Fibroblast of skin of right quadriceps (primary cell): ENCODE measurements at regions not wholly inside any gene's neighbourhood (a gene's known extent, or its start where the extent isn't known, plus 50 kb on each side); places are given as distances from the start of the nearest gene placed in this dataset.
"Not testable (repeated sequence)": the region's sequence is repeated elsewhere in the genome, so short reads cannot be mapped to it uniquely, and the experiment has no call there.

ENCODE experiments used
- DNase-seq: peaks from one replicate; pipeline ENCODE4 v3.0.0-alpha.2; 2013

DNA sequence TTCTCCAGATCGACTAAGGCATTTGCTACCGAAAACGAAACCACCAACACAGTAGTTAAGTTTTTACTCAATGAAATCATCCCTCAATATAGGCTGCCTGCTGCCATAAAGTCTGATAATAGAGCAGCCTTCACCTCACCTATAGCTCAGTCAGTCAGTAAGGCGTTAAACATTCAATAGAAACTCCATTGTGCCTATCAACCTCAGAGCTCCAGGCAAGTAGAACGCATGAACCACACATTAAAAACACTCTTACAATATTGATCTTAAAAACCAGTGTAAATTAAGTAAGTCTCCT is 160.6 kb downstream of the DEFB131A start:
- DNase-seq, result not testable (repeated sequence)

DNA sequence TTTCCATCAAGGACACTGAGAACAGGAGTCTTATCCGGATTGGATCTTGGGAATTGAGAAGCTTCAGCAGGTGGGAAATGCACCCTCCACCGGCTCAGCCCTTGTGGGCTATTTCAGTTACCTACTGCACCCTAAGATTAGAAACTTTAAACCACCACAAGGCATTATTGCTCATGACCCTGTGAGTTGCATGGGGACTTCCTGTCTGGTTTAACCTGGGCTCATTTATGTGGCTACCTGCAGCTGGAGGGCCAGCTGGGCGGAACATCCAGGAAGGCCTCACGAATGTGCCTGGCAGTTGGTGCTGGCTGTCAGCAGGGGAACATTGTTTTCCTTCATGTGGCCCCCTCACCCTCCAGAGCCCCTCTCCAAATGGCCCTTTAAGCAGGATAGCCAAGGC is 164.1 kb downstream of the DEFB131A start:
- no peak for DNase-seq

DNA sequence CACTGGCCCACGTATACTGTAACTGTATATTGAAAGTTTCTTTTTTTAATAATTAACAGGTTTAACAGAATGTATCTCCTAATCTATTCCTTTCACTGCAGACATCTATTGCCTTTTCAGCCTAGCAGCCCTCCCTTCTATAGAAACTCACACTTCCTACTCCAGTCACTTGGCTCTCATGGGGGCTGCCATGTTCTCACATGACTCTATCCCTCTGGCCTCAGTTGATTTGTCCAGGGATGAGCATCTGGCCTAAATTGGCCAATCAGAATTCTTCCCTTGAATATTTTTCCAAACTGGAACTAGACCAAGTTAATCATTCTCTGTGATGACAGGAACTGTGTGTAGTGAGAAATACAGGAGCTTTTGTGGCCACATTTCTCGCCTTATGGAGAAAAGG is 166.1 kb downstream of the DEFB131A start:
- DNase-seq, result not testable (repeated sequence)

DNA sequence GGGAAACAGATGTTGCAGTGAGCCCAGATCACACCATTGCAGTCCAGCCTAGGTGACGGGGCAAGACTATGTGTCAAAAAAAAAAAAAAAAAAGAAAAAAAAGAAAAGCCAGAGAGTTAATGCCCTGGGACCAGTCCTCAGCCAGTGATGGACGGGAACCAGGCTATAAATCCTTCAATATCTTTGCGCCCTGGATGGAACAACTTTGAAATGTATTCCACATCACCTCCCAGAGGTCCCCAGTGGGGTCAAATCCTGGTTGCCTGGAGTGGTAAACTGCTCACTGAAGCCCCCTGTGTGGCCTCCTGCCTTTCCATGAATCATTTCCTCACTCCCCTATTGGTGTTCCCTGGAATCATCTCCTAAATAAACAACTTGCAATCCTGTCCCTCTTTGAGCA is 166.9 kb downstream of the DEFB131A start:
- no peak for DNase-seq

DNA sequence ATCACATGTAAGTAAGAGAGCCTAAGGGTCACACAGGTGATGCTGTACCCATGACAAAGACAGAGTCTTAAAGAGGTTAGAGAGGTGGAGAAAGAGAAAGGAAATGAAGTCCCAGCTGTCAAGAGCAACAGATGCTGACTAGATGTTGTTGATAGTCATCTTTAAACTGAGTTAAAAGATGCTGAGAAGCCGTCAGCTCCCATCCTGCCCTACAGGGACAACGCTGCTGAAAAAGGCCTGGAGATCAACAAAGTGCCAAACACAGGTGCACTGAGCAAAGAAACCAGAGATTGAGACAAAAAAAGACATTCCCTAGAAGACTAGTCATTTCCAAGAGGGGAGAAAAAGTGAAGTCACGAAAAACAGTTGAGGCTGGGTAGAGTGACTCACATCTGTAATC is 145.0 kb upstream of the DRD5 start:
- not testable (repeated sequence) for DNase-seq

DNA sequence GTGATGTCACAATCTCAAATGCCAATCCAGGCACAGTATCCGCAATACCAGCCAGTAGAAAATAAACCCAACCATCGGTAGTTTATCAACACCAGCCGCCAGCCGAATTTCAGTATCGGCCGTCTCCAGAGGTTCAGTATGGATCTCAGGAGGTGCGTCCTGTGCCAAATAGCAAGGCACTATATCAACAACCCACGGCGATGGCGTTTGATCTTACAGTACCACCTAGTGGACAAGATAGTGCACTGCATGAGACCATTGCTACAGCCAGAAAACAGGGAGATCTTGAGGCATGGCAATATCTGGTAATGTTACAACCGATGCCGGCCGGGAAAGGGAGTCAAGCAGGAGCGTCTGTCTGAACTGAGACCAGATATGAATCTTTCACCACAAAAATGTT is 121.8 kb upstream of the DRD5 start:
- not testable (repeated sequence) for DNase-seq

DNA sequence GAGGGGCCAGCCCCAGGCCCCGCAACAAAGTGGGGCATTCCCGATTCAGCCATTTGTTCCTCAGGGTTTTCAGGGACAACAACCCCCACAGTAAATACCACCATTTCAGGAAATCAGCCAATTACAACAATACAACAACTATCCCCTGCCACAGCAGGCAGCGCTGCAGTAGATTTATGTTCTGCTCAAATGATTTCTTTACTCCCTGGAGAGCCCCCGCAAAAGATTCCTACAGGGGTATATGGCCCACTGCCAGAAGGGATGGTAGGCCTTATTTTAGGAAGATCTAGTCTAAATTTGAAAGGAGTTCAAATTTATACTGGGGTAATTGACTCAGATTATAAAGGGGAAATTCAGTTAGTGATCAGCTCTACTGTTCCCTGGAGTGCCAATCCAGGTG is 120.5 kb upstream of the DRD5 start:
- DNase-seq, result not testable (repeated sequence)

DNA sequence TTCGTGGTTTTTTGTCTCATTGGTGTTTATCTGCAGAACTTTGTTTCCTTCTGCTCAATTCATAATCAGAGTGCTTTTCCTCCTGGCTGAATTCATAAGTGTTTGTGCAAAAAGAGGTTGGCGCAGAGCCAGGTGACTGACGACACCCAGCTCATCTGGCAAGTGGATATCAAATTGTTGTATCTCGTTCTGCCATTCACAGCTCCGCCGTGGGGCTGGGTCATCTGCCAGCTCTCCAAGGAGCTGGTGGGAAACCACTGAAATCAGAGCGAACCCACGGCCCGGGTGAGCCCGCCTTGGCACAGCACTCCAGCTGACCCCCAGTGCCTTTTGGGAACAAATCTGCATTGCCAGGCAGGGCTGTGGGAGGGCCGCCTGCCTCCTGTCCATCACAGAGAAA is 110.7 kb upstream of the DRD5 start:
- DNase-seq, result not testable (repeated sequence)

DNA sequence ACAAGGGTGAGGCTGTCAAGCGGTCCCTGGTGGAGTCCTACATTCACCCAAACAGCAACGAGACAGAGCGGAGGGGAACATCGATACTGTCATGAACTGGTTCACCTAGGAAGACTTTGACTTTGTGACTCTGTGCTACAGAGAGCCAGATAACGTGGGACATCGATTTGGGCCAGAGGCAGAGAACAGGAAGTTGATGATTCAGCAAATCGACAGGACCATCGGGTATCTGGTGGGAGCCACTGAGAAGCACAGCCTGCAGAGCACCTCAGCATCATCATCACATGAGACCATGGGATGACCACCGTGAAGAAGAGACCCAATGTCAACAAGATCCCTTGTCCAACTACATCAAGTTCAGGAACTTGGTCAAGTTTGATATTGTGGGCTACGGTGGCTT is 104.1 kb upstream of the DRD5 start:
- DNase-seq, result not testable (repeated sequence)

DNA sequence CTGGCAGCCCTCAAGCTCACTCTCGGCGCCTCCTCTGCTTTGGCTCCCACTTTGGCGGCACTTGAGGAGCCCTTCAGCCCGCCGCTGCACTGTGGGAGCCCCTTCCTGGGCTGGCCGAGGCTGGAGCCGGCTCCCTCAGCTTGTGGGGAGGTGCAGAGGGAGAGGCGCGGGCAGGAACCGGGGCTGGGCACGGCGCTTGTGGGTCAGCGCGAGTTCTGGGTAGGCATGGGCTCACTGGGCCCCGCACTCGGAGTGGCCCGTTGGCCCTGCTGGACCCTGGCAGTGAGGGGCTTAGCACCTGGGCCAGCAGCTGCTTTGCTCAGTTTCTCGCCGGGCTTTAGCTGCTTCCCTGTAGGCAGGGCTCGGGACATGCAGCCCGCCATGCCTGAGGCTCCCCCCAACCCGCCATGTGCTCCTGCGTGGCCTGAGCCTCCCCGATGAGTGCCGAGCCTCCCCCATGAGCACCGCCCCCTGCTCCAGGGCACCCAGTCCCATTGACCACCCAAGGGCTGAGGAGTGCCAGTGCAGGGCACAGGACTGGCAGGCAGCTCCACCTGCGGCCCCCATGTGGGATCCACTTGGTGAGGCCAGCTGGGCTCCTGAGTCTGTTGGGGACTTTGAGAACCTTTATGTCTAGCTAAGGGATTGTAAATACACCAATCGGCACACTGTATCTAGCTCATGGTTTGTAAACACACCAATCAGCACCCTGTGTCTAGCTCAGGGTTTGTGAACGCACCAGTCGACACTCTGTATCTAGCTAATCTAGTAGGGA is 101.5 kb upstream of the DRD5 start:
- no peak for DNase-seq

DNA sequence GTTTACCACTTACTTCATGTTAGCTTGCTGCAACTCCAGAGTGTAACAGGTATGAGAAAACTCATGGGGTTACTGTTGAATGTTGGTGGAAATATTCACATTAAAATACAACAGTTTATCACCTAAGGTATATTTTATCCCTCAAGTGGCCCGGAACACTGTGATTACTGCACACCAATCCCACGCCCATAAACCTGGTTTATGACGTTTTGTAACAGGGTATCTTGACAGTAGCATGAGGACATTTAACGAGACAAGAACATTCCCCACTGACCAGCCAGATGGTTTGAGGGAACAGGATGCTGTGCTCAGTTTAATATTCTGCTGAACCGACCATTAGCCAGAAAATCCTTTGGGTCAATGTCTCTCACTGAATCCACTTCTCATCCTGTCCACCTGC is 98.3 kb upstream of the DRD5 start:
- not testable (repeated sequence) for DNase-seq

DNA sequence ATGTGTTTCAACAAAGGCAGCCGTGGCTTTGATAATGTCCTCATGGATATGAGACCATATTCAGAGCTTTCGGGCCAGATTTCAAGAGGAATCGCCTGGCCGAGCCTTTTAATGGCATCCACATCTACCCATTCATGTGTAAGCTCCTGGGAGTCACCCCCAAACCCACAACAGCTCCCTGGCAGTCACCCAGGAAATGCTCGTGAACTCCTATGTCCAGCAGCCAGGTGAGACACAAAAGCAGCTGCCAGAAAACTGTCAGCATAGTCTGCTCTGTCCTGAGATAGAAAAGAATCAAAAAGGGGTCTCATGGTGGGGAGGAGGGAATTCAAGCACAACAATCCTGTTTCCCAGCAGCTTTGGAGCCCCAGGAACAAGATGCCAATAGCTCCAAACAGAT is 96.4 kb upstream of the DRD5 start:
- not testable (repeated sequence) for DNase-seq

DNA sequence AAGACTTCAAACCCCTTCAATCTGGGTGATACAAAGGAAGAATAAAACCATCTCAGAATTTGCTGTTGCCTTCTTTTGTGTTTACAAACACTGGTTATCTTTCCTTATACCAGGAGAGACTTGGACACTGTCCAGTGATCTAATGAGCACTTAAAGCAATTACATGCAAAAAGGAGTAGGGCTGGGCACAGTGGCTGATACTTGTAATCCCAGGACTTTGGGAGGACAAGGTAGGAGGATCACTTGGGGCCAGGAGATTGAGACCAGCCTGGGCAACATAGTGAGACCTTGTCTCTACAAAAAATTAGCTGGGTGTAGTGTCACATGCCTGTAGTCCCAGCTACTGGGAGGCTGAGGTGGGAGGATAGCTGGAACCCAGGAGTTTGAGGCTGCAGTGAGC is 95.7 kb upstream of the DRD5 start:
- no peak for DNase-seq

DNA sequence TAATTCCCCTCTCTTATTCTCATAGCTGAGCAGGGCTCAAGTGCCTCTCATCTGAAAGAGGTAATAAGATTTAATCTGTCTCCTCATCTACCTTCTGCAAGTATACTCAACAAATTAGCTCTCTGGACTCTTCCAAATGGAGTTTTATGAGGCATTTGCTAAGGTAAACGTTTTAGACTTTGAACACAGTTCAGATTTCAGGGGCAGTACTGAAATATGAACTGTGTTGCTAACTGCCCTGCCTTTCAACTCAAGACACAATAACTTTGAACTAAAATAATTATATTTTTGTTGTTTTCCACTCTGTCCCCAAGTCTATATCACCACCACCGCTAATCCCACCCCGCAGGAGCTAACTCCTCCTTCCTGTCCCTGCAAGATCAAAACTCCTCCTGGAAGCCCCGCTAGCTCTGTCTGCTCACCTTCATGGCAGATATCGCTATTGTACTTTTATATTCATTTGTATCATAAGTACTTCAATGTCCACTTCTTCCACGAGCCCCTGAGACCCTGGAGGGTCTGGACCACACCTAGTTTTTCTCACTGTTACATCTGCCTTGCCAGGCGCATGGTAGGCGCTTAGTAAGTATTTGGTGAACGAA is 90.7 kb upstream of the DRD5 start:
- not testable (repeated sequence) for DNase-seq

DNA sequence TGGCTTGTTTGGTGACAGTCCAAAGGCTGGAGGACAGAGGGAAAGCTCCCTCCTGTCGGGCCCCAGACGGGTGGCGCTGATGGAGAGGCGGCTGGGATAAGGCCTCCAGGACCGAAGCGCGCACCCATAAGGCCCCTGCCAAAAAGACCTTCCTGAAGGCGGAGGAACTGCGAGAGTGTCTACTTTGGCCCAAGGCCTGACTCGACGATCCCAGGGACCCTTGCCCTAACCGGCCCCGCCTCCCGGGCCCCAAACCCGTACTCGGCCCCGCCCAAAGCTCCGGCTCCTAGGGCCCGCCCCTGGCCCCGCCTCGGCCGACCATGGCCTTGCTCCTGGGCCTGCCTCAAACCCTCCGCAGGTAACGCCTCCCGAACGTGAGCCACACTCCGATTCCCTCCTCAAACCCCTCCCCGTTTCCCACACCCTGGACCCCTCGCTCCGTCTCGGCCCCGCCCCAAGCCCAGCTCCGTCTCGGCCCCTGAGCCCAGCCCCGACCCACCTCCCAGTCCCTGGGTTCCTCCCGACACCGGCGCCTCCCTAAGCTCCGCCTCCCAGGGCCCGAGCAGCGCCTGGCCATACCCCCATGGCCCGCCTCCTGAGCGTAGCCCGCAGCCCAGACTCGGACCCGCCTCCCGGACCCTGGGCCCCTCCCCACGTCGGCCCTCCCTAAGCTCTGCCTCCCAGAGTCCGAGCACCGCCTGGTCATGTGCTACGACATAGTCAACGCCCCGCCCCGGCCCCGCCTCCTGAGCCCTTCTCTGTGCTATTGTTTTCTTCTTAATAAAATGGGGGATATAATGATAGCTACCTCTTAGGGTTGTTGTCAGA is 90.0 kb upstream of the DRD5 start:
- peak; percentile 75 for DNase-seq

DNA sequence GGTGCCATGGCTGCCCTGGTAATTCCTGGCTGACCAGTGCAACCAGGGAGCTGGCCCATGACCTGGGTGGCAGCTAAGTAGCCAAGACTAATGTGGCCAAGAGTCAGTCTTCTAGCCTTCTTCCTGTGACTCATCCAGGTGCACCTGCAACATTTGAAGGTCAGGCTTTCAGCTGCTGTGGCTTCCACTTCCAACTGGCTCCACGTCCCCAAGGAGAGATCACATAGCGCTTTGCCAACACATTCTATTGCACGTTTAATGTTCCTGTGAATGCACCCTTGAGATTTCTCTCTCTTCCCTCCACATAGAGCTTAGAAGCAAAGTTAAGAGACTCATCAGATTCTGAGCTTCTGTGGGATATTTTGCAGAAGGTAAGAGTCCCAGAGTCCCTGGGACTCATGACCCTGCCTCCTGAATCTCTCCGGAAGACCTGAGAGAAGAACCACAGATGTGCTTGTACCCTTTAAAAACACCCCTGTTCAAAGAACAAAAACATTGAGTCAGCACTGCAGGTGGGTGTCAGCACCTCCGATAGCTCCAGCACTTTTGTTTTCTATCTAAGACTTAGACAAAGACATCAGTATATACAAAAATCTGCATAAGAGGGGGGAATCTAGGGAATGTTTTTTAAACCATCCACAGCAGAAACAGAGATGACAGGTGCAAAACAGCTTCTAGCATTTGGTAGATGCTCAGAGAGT is 88.5 kb upstream of the DRD5 start:
- not testable (repeated sequence) for DNase-seq

DNA sequence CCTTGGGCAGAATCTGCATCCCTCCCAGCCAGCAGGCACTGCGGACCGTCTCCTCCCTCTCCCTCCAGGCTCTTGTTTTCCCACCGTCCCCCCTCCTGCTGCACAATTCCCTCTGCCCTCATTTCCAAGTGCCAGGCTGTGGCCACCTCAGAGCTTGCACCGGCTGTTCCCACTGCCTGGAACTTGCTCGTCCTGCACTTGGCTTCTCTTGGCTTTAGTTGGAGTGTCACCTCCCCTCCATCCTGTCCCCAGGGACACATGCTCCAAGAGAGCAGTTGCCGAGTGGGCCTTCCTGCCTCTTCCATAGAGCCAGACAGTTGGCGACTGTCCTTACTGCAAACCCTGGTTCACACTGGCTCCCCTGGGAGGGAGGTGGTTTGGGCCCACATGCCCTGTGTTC is 87.0 kb upstream of the DRD5 start:
- DNase-seq, result not testable (repeated sequence)

DNA sequence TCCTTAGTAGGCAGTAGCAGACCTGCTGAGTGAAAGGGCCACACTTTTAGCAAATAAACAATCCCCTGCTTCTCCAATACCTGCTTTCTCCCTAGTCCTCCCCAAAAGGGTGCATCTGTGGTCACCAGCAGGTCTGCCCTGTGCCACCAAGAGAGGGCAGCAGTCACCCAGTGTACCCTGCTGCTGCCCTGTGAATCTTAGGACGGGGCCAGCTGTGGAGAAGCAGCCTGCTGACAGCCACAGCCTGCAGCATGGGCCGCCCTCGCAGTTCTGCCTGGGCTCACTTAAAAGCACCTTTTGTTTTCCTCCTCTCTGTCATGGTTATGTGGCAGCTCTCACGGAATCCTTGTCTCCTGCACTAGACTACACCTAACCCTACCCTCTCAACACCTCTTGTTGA is 85.4 kb upstream of the DRD5 start:
- not testable (repeated sequence) for DNase-seq

DNA sequence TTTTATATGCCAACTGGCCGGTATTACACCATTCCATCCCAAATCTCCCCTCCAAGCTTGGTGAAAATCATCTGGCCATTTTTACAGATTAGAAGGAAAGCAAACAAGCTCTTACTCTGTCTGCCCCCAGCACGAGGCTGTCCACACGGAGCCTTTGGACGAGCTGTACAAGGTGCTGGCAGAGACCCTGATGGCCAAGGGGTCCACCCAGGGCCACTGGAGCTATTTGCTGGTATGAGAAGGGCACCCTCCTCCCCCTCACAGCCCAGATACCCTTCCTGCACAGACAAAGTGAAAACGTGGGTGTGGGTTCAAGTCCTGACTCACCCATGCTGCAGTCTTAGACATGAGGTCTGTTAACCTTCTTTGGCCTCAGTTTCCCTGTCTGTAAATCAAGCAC is 84.9 kb upstream of the DRD5 start:
- DNase-seq, result not testable (repeated sequence)

DNA sequence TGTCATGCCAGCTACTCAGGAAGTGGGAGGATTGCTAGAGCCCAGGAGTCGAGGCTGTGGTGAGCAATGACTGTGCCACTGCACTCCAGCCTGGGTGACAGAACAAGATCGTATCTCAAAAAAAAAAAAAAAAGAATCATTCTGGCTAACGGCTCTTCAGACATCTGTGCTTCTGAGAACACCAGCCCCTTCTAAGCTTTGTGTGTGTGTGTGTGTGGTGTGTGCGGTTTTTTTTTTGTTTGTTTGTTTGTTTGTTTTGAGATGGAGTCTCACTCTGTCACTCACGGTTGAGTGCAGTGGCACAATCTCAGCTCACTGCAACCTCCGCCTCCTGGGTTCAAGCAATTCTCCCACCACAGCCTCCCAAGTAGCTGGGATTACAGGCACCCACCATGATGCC is 79.4 kb upstream of the DRD5 start:
- not testable (repeated sequence) for DNase-seq

DNA sequence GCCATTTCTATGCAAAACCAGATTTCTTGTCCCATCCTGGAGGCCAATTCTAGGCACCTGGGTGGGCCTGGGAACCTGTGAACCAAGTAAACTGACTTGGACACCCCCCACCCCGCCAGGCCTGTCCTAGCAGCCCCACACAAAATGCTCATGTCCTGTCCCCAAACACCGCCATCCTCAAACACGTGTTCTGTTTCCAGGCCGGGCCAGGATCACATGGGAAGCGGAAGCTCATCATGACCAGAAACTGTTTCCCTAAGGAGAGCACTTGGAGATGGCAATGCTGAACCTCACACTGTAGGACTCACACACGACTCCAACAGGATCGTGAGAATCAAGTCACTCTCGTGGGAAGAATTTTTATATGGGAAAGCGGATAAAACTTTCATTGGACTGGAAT is 78.7 kb upstream of the DRD5 start:
- not testable (repeated sequence) for DNase-seq

DNA sequence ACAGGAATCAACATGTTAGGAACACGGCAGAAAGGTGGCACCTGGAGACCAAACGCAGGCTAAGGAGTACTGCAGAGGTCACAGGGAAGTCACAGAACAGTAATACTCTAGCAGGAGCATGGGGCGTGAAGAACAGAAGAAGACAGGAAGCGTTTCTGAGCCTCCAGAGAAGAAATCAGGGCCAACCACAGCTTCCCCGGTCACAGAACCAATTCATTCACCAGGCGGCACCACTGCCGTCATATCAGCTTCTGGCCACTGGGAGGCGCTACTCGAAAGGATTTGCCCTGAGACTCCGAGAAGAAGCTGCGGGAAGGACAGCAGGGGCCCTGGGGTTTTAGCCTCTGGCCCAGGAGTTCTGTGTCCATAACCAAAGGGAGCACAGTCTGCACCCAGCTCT is 78.0 kb upstream of the DRD5 start:
- DNase-seq, result no peak

DNA sequence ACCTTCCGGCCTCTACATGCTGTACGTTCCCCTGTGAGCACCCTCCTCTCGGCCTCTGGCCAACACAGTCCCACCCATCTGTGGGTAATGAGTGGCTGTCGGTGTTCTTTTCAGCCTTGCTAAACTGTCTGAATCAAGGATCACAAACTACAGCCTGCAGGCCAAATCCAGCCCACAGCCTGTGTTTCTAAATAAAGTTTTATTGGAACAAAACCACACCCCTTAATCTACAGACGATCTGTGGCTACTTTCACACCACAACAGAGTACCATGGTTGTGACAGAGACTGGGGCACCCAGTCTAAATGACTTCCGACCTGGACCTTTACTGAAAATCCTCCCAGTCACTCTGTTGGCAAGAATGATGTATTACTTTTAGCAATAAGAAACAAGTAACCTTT is 77.3 kb upstream of the DRD5 start:
- DNase-seq, result not testable (repeated sequence)
